HPDE6-E6E7 (cell line): ENCODE measurements at regions not wholly inside any gene's neighbourhood (a gene's known extent, or its start where the extent isn't known, plus 50 kb on each side); places are given as distances from the start of the nearest gene placed in this dataset.
"Not testable (repeated sequence)": the region's sequence is repeated elsewhere in the genome, so short reads cannot be mapped to it uniquely, and the experiment has no call there.

Experiments used
- DNase-seq: peaks from one replicate; pipeline ENCODE4 v3.0.0; 2011; ENCODE audit warnings: missing footprints; ENCODE audit errors: extremely low spot score

- DNase-seq = no peak
These were observed 76.4 kb downstream of the MAGED4 start for GRCh38 chrX:52261125-52261462.

- DNase-seq = peak; percentile 67
These were observed 76.9 kb downstream of the MAGED4 start for GRCh38 chrX:52261463-52262194.

- DNase-seq = no peak
These were observed 77.5 kb downstream of the MAGED4 start for GRCh38 chrX:52262195-52262546.

- no peak for DNase-seq
These were observed 78.7 kb downstream of the MAGED4 start for GRCh38 chrX:52263417-52263816.

GRCh38 chrX:52265713-52266112 lies 81.0 kb downstream of the MAGED4 start:
- no peak for DNase-seq

GRCh38 chrX:52268502-52268901 lies 83.8 kb downstream of the MAGED4 start:
- DNase-seq = not testable (repeated sequence)

GRCh38 chrX:52270453-52271116 lies 85.9 kb downstream of the MAGED4 start:
- DNase-seq = no peak

GRCh38 chrX:52271206-52271605 lies 86.5 kb downstream of the MAGED4 start:
- DNase-seq = no peak

- DNase-seq = no peak
These were observed 91.2 kb upstream of the XAGE2 start for GRCh38 chrX:52277666-52278065.

GRCh38 chrX:52280812-52281211 lies 88.0 kb upstream of the XAGE2 start:
- no peak for DNase-seq

GRCh38 chrX:52284865-52285264 lies 84.0 kb upstream of the XAGE2 start:
- DNase-seq = no peak

- DNase-seq = not testable (repeated sequence)
These were observed 69.9 kb upstream of the XAGE2 start for GRCh38 chrX:52298968-52299367.

GRCh38 chrX:52308532-52308931 lies 60.3 kb upstream of the XAGE2 start:
- DNase-seq = not testable (repeated sequence)
